SK-N-SH (cell line): ENCODE measurements at regions not wholly inside any gene's neighbourhood (a gene's known extent, or its start where the extent isn't known, plus 50 kb on each side); places are given as distances from the start of the nearest gene placed in this dataset.

ENCODE experiments used
- CTCF ChIA-PET: fragments of 300-600, 350-600 bp; formaldehyde crosslinking; extraction: SDS; loops from one replicate; lab custom pipeline; 2021; lab: Yijun Ruan, JAX
- POLR2A ChIA-PET: fragments of 350-600 bp; sonication (Branson Sonifier 250); formaldehyde crosslinking; extraction: SDS; loops from one replicate; lab custom pipeline; 2020; ENCODE audit warnings: antibody characterized with exemption, inconsistent platforms; lab: Yijun Ruan, JAX
- DNase-seq: peaks from one replicate; pipeline ENCODE4 v3.0.0; 2012
- H2AFZ ChIP-seq: fragments of 200-600 bp; sonication (generic); 2 replicates; pipeline ENCODE4 v1.8.1; 2016; ENCODE audit warnings: antibody characterized with exemption, mild to moderate bottlenecking, low read depth
- H3F3A ChIP-seq: fragments of 200-600 bp; sonication (generic); replicated peaks from 2 replicates; pipeline ENCODE3; 2016; ENCODE audit warnings: antibody characterized with exemption, mild to moderate bottlenecking; ENCODE audit not compliant: insufficient read depth
- H3K27ac ChIP-seq, 2 experiments: fragments of 200-500 bp in 1 of 2; fragments of 200-600 bp in 1 of 2; sonication (Bioruptor generic) in 1 of 2; sonication (generic), shearing (Covaris generic) in 1 of 2; 2 replicates each; pipeline versions ENCODE4 v1.5.1 to v1.6.1; 2014 to 2016; ENCODE audit warnings: low read depth in 2 of 2, inconsistent platforms in 1 of 2, low read length in 1 of 2, mild to moderate bottlenecking in 1 of 2, mixed read lengths in 1 of 2
- H3K27me3 ChIP-seq: fragments of 200-600 bp; sonication (generic), shearing (Covaris generic); 2 replicates; pipeline ENCODE4 v1.6.1; 2016; ENCODE audit warnings: mixed run types; ENCODE audit not compliant: insufficient read depth
- H3K36me3 ChIP-seq, 2 experiments: fragments of 200-500 bp in 1 of 2; fragments of 200-600 bp in 1 of 2; sonication (Bioruptor generic) in 1 of 2; sonication (generic) in 1 of 2; replicated peaks in 1 of 2; 2 replicates each; pipeline versions ENCODE3 to v1.5.1; 2014 to 2016; ENCODE audit warnings: low read length in 1 of 2, mild to moderate bottlenecking in 1 of 2; ENCODE audit not compliant: insufficient read depth in 2 of 2, control insufficient read depth in 1 of 2
- H3K4me1 ChIP-seq, 2 experiments: fragments of 200-500 bp in 1 of 2; fragments of 200-600 bp in 1 of 2; sonication (Bioruptor generic) in 1 of 2; sonication (generic), shearing (Covaris generic) in 1 of 2; 2 replicates each; pipeline versions ENCODE4 v1.5.1 to v1.6.1; 2014 to 2016; ENCODE audit warnings: low read depth in 1 of 2, low read length in 1 of 2, mixed run types in 1 of 2; ENCODE audit not compliant: insufficient read depth in 2 of 2, control insufficient read depth in 1 of 2
- H3K4me2 ChIP-seq: fragments of 200-600 bp; sonication (generic), shearing (Covaris generic); 2 replicates; pipeline ENCODE4 v1.6.1; 2017; ENCODE audit warnings: mixed run types
- H3K4me3 ChIP-seq, 2 experiments: fragments of 200-500 bp in 1 of 2; fragments of 200-600 bp in 1 of 2; sonication (Bioruptor generic) in 1 of 2; sonication (generic), shearing (Covaris generic) in 1 of 2; 2 replicates each; pipeline versions ENCODE4 v1.5.1 to v1.8.1; 2014 to 2016; ENCODE audit warnings: low read depth in 2 of 2, inconsistent platforms in 1 of 2, low read length in 1 of 2, mild to moderate bottlenecking in 1 of 2, mixed read lengths in 1 of 2, moderate library complexity in 1 of 2
- H3K79me2 ChIP-seq: fragments of 200-600 bp; sonication (generic); 2 replicates; pipeline ENCODE4 v1.8.1; 2017; ENCODE audit warnings: mild to moderate bottlenecking; ENCODE audit not compliant: insufficient read depth
- H3K9ac ChIP-seq: fragments of 200-600 bp; sonication (generic); 2 replicates; pipeline ENCODE4 v1.6.1; 2017; ENCODE audit warnings: mixed run types
- H3K9me2 ChIP-seq: fragments of 200-600 bp; sonication (generic); 2 replicates; pipeline ENCODE4 v1.6.1; 2017; ENCODE audit warnings: mixed run types
- H3K9me3 ChIP-seq: fragments of 200-600 bp; sonication (generic); 2 replicates; pipeline ENCODE4 v1.6.1; 2017; ENCODE audit warnings: mixed run types, mild to moderate bottlenecking, moderate library complexity
- H4K20me1 ChIP-seq: fragments of 200-600 bp; sonication (generic); 2 replicates; pipeline ENCODE4 v1.6.1; 2017; ENCODE audit warnings: mild to moderate bottlenecking, mixed run types; ENCODE audit not compliant: insufficient read depth
- CHD2 ChIP-seq: fragments of 150-350 bp; IDR thresholded peaks from 2 replicates; pipeline ENCODE4 v1.6.1; 2018; ENCODE audit warnings: low read length; ENCODE audit not compliant: partially characterized antibody
- EP300 ChIP-seq, 2 experiments: IDR thresholded peaks; 2 replicates each; pipeline versions ENCODE4 v1.4.0 to v1.6.1; 2012; ENCODE audit warnings: borderline replicate concordance in 1 of 2, low read depth in 1 of 2, low read length in 1 of 2
- FOSL2 ChIP-seq: IDR thresholded peaks from 2 replicates; pipeline ENCODE4 v1.4.0; 2012; ENCODE audit warnings: low read depth, mild to moderate bottlenecking, moderate library complexity, borderline replicate concordance
- GABPA ChIP-seq: IDR thresholded peaks from 2 replicates; pipeline ENCODE4 v1.4.0; 2012; ENCODE audit warnings: low read depth, mild to moderate bottlenecking
- GATA2 ChIP-seq: sonication (generic); formaldehyde crosslinking; IDR thresholded peaks from 2 replicates; pipeline ENCODE4 v1.5.0; 2020; ENCODE audit warnings: mild to moderate bottlenecking, missing genetic modification reagents
- NFIC ChIP-seq: IDR thresholded peaks from 2 replicates; pipeline ENCODE4 v1.4.0; 2012; ENCODE audit warnings: borderline replicate concordance
- RXRA ChIP-seq: IDR thresholded peaks from 2 replicates; pipeline ENCODE4 v1.4.0; 2012; ENCODE audit warnings: low read depth, mild to moderate bottlenecking, borderline replicate concordance
- TAF1 ChIP-seq: IDR thresholded peaks from 2 replicates; pipeline ENCODE4 v1.6.1; 2012; ENCODE audit warnings: low read depth, mild to moderate bottlenecking, low read length, moderate library complexity, borderline replicate concordance
- TCF12 ChIP-seq: IDR thresholded peaks from 2 replicates; pipeline ENCODE4 v1.4.0; 2012
- TEAD4 ChIP-seq: IDR thresholded peaks from 2 replicates; pipeline ENCODE4 v1.4.0; 2012; ENCODE audit warnings: mild to moderate bottlenecking, borderline replicate concordance; ENCODE audit not compliant: insufficient read depth
- WGBS: methylation state at CpG from one replicate; pipeline ENCODE4 v1.1.6; 2017; ENCODE audit warnings: low lambda C conversion rate; 5-methylcytosine and 5-hydroxymethylcytosine counted together
- TF ChIP-seq, protein P1 (sequence below): IDR thresholded peaks from 2 replicates; pipeline ENCODE4 v1.4.0; 2012; ENCODE audit warnings: low read depth, borderline replicate concordance
- TF ChIP-seq, protein P2 (sequence below): fragments of 150-350 bp; IDR thresholded peaks from 2 replicates; pipeline ENCODE4 v1.6.1; 2017; ENCODE audit warnings: antibody characterized with exemption, low read length, low read depth, borderline replicate concordance
- TF ChIP-seq, protein P3 (sequence below): IDR thresholded peaks from 2 replicates; pipeline ENCODE4 v1.4.0; 2012; ENCODE audit warnings: low read depth
- TF ChIP-seq, protein P4 (sequence below): fragments of 150-350 bp; IDR thresholded peaks from 2 replicates; pipeline ENCODE4 v1.6.1; 2016; ENCODE audit warnings: mild to moderate bottlenecking, low read depth, low read length

DNA sequence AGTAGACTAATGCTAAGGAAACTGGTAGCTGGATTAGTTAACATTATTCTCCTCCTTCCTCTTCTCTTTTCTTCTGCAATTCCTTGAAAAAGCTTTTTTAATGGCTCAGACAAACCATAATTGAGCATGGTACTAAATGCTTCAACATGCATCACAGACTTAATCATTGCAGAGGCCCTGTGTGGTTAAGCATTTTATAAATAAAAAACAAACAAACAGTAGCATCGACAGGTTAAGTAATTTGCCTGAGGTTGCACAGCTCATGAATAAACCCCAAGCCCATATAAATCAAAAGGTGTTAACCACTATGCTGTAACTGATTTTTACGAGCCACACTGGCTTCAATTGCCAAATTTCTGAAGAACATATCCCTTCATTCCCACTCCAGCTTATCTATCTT, 462.1 kb downstream of the LMO4 start:
- TF ChIP-seq, protein P1, sequence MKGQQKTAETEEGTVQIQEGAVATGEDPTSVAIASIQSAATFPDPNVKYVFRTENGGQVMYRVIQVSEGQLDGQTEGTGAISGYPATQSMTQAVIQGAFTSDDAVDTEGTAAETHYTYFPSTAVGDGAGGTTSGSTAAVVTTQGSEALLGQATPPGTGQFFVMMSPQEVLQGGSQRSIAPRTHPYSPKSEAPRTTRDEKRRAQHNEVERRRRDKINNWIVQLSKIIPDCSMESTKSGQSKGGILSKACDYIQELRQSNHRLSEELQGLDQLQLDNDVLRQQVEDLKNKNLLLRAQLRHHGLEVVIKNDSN = no peak
- TF ChIP-seq, protein P2, sequence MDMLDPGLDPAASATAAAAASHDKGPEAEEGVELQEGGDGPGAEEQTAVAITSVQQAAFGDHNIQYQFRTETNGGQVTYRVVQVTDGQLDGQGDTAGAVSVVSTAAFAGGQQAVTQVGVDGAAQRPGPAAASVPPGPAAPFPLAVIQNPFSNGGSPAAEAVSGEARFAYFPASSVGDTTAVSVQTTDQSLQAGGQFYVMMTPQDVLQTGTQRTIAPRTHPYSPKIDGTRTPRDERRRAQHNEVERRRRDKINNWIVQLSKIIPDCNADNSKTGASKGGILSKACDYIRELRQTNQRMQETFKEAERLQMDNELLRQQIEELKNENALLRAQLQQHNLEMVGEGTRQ = no peak
- TF ChIP-seq CHD2 = no peak
- no peak for TF ChIP-seq EP300 (IDR thresholded peaks at IDR 0.05; ENCODE audit: borderline replicate concordance in 1 of 2, low read depth in 1 of 2, low read length in 1 of 2)
- TF ChIP-seq, protein P3, sequence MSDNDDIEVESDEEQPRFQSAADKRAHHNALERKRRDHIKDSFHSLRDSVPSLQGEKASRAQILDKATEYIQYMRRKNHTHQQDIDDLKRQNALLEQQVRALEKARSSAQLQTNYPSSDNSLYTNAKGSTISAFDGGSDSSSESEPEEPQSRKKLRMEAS = no peak
- TF ChIP-seq TCF12 = no peak
- TF ChIP-seq, protein P4, sequence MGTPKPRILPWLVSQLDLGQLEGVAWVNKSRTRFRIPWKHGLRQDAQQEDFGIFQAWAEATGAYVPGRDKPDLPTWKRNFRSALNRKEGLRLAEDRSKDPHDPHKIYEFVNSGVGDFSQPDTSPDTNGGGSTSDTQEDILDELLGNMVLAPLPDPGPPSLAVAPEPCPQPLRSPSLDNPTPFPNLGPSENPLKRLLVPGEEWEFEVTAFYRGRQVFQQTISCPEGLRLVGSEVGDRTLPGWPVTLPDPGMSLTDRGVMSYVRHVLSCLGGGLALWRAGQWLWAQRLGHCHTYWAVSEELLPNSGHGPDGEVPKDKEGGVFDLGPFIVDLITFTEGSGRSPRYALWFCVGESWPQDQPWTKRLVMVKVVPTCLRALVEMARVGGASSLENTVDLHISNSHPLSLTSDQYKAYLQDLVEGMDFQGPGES = no peak
- no peak for TF ChIP-seq TAF1
- TF ChIP-seq GATA2 (CRISPR knock-in tag) = no peak
- no peak for TF ChIP-seq RXRA
- TF ChIP-seq GABPA = no peak
- no peak for TF ChIP-seq NFIC
- TF ChIP-seq FOSL2 = no peak
- no peak for TF ChIP-seq TEAD4
- peaks cover 4% of the 10 kb centered on the region for H3F3A ChIP-seq
- no peak overlapping the region for H2AFZ ChIP-seq
- no peak overlapping the region for H3K9ac ChIP-seq
- DNase-seq = no peak
- no peaks in the 10 kb centered on the region for H3K9me3 ChIP-seq
- no peaks in the 10 kb centered on the region for H3K36me3 ChIP-seq
- no peaks in the 10 kb centered on the region for H4K20me1 ChIP-seq
- H3K4me1 ChIP-seq = peaks cover 2 to 8% of the 10 kb centered on the region in 2 experiments; a peak in 3 of 4 replicates
- WGBS = 78% methylated on average over 2 of the region's 2 CpGs
- H3K79me2 ChIP-seq = no peaks in the 10 kb centered on the region
- H3K9me2 ChIP-seq = no peaks in the 10 kb centered on the region
- no peaks in the 10 kb centered on the region for H3K27me3 ChIP-seq
- ChIA-PET CTCF (no interaction called here), POLR2A (no interaction called here)
- no peak overlapping the region for H3K27ac ChIP-seq
- H3K4me3 ChIP-seq = no peak overlapping the region
- H3K4me2 ChIP-seq = no peak overlapping the region
